ENCODE measurements at regions not wholly inside any gene's neighbourhood (a gene's known extent, or its start where the extent isn't known, plus 50 kb on each side); places are given as distances from the start of the nearest gene placed in this dataset.

GRCh38 chr1:193555662-193556441 lies 369.4 kb upstream of the B3GALT2 start:
- H3K4me1 ChIP-seq = peaks cover 0 to 4% (median 0%) of the 10 kb centered on the region in 4 donors
- H3K27me3 ChIP-seq = no peaks in the 10 kb centered on the region
- H3K36me3 ChIP-seq = no peaks in the 10 kb centered on the region
- TF ChIP-seq POLR2A (IDR thresholded peaks at IDR 0.05) (no peak), CTCF (IDR thresholded peaks at IDR 0.05) (no peak)
- H3K27ac ChIP-seq = no peak overlapping the region
- H3K9me3 ChIP-seq = no peaks in the 10 kb centered on the region
- no peak for DNase-seq
- no peak overlapping the region for H3K4me3 ChIP-seq

GRCh38 chr1:193553564-193553963 lies 367.2 kb upstream of the B3GALT2 start:
- H3K36me3 ChIP-seq = no peaks in the 10 kb centered on the region
- H3K27ac ChIP-seq = peak overlapping the region in 2 of 4 donors; percentile 39 to 64
- no peaks in the 10 kb centered on the region for H3K9me3 ChIP-seq
- peak in 1 of 3 donors; percentile 54 for DNase-seq
- no peak for TF ChIP-seq POLR2A (IDR thresholded peaks at IDR 0.05)
- no peak for TF ChIP-seq CTCF (IDR thresholded peaks at IDR 0.05)
- no peaks in the 10 kb centered on the region for H3K27me3 ChIP-seq
- no peak overlapping the region for H3K4me3 ChIP-seq
- peaks cover 0 to 4% (median 0%) of the 10 kb centered on the region in 4 donors for H3K4me1 ChIP-seq

GRCh38 chr1:193552274-193552673 lies 365.9 kb upstream of the B3GALT2 start:
- no peaks in the 10 kb centered on the region for H3K9me3 ChIP-seq
- TF ChIP-seq CTCF (IDR thresholded peaks at IDR 0.05) = no peak
- TF ChIP-seq POLR2A (IDR thresholded peaks at IDR 0.05) = no peak
- H3K4me3 ChIP-seq = no peak overlapping the region
- H3K4me1 ChIP-seq = peaks cover 0 to 4% (median under 1%) of the 10 kb centered on the region in 4 donors
- no peaks in the 10 kb centered on the region for H3K27me3 ChIP-seq
- no peak overlapping the region for H3K27ac ChIP-seq
- DNase-seq = no peak
- no peaks in the 10 kb centered on the region for H3K36me3 ChIP-seq

GRCh38 chr1:193549081-193549480 lies 362.7 kb upstream of the B3GALT2 start:
- Histone ChIP-seq H3K36me3 (no peaks in the 10 kb centered on the region), H3K4me3 (no peak overlapping the region), H3K27ac (peak overlapping the region in 3 of 4 donors; percentile 34 to 78 (median 42)), H3K4me1 (peaks cover 0 to 4% (median 1%) of the 10 kb centered on the region in 4 donors), H3K27me3 (no peaks in the 10 kb centered on the region), H3K9me3 (no peaks in the 10 kb centered on the region)
- no peak for DNase-seq
- TF ChIP-seq POLR2A (IDR thresholded peaks at IDR 0.05) (no peak), CTCF (IDR thresholded peaks at IDR 0.05) (no peak)

- H3K9me3 ChIP-seq = no peaks in the 10 kb centered on the region
- no peak for DNase-seq
- H3K4me3 ChIP-seq = no peak overlapping the region
- H3K27ac ChIP-seq = no peak overlapping the region
- no peaks in the 10 kb centered on the region for H3K27me3 ChIP-seq
- H3K36me3 ChIP-seq = no peaks in the 10 kb centered on the region
- TF ChIP-seq CTCF (IDR thresholded peaks at IDR 0.05) (no peak), POLR2A (IDR thresholded peaks at IDR 0.05) (no peak)
- peaks cover 0 to 3% (median 0%) of the 10 kb centered on the region in 4 donors for H3K4me1 ChIP-seq
These were observed 358.8 kb upstream of the B3GALT2 start for GRCh38 chr1:193545171-193545570.
